GM19463 (cell line): ENCODE measurements at regions not wholly inside any gene's neighbourhood (a gene's known extent, or its start where the extent isn't known, plus 50 kb on each side); places are given as distances from the start of the nearest gene placed in this dataset.

Source experiments
- ATAC-seq: cut with Tn5 transposase; IDR thresholded peaks from one replicate; pipeline ENCODE4 v1.9.1; 2021; ENCODE audit warnings: mild to moderate bottlenecking, moderate library complexity; ENCODE audit not compliant: unreplicated experiment

DNA sequence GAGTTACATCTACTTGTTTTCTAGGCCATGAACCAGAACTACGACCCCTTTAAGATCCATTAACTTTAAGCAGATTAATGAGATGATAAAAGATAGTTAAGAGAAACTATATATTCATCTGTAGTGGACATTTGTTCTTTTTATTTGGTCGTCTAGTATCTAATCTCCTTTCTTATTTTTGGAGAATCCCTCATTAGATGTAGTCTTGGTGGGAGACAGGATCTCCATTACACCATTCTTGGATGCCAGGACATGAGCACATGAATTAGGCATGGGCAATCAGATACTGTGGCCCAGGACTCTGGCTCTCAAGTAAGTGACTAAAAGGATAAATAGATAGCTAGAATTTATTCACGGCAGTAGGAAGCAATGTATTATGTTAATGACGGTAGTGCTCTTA lies 245.0 kb downstream of the ATP23 start:
- no peak for ATAC-seq

DNA sequence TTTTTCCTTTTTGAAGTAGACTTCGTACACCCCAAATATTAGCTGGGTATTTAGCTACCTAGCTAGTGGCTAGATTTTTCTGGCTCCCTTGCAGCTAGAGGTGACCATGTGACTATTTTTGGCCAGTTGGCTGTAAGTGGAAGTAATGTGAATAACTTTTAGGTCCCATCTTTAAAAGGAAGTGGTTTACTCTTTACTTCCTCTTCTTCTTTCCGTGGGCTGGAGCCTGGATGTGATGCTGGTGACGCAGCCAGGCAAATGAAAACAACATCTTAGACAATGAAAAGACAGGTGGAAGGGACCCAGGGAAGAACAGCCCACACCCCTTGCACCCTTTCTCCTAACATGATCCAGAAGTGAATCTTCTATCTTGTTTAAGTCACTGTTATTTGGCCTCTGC lies 245.5 kb downstream of the ATP23 start:
- ATAC-seq, result no peak

DNA sequence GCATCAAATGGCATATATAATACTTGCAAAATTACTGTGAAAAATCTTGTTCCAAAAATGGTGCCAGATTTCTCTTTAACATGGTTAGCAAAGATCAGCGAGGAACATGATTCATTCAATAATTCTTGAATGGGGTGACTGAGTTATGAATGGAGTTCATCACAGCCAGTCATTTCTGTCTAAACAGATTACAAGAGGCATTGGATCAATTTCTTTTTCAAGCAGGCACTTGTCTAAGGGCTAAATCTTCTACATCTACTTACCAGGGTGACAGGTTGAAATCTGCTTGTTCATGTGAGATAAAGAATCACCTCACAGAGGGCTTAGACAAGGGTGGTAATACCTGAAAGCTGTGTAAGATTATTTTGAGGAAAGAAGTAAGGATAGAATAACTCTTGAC lies 247.7 kb downstream of the ATP23 start:
- no peak for ATAC-seq

DNA sequence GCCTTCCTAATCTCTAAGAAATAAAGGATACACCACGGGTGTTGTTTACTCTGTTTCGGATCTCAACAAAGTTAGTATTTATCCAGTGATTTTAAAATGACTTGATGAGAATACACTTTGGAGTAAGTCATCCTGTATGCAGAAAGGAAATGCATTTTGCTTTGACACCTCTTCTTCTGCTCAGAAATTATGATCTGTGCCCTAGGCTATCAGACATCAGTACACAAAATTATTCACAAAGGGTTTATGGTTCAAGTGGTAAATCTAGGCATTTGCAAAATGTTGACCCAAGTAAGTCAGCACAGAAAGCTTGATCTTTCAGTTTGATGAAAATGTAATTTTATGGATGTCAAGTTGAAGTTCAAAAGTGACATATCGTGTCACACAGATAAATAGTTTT lies 248.5 kb downstream of the ATP23 start:
- ATAC-seq, result no peak

DNA sequence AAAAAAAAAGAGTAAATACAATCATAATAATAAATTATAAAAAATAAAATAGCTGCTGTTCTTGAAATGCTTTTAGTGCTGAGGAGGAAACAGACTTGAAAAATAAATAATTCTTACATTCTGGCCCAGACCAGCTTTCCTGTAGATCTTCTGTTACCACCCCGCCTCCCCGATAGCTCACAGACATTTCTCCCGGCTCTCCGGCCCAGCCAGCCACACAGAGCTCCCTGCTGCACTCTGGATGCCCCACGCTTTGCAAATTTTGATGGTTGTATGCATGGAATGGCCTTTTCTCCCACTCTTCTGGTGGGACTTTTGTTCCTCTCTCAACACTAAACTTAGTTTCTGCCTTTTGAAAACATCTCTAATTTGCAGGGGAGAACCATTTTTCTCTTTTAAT lies 249.3 kb downstream of the ATP23 start:
- no peak for ATAC-seq

DNA sequence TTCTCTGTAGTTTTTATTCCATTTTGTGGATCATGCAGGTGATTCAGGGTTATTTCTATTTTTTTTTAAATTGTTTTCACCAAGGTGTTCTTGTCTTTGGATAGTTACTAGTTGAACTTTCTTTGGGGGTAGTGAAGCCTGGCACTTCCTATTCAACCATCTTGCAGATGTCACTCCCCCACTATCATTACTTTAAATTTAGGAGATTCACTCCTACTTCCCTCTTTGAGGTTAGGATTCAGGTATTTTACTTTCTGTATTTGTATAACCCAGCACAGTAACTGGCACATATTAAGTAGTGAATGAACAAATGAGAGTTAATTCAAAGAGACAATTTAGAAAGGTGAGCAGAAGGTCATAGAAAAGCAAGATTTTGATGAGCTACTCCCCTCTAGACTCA lies 255.6 kb downstream of the ATP23 start:
- ATAC-seq, result no peak

DNA sequence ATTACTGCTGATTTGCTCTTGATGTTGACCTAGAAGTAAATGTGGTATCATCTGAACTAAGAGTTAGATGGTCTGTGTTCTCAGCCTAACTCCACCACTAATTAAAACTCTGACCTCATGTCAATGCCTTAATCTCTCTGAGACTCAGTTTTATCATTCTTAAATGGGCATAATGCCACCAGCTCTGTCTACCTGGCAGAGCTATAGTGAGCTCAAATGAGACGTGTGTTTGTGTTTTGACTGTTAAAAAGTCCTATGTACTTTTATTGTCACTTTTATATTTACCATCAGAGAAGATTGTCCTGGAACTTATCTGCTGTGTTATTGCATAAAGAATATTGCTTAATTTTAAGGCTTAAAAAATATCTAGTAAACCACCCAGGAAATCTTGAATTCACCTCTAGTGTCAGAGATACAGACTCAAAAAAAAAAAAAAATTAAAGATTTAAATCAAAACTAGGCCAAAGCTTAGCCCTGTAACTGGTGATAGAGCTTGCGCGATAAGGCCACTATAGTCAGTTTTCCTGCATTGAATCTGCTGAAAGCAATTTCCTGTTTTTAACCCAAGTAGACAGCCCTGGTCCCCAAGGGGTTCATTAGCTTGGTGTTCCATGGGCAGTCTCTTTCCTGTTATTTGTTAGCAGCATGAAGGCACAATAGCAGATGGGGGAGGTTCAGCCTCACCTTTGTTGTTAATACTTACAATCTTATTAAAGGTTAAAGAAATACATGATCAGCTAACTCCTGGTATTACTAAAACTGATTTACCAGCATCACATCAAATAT lies 261.8 kb downstream of the ATP23 start:
- ATAC-seq, result no peak

DNA sequence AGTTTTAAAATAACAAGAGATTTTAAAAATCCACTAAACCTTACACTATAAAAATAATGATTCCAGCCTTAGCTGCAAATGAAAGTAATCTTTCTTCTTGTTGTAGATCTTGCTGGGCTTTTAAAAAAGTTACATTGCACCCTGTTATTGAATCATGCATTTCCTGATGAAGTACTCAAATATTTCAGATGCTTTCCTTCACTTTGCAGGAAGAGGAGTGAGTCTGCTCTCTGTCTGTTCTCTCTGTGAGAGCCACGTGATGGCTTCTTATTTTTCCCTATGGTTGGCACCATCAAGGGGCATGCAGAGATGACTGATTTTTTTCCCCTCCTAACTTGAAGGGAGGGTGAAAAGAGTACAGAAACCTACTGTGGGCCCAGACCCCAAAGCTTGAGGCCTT lies 262.7 kb downstream of the ATP23 start:
- no peak for ATAC-seq

DNA sequence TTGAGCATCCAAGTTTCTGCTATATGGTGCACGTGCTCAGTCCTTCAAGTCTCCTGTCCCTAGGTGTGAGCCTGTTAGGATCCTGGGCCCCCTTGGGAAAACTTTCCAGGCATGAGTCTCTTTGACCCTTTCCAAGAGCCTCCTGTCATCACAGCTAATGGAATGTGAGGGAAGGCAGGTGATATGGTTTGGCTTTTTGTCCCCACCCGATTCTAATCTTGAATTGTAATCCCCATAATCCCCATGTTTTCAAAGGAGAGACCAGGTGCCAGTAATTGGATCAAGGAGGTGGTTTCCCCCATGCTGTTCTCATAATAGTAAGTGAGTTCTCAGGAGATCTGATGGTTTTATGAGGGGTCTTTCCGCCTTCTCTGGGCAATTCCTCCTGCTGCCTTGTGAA lies 265.5 kb downstream of the ATP23 start:
- ATAC-seq, result no peak

DNA sequence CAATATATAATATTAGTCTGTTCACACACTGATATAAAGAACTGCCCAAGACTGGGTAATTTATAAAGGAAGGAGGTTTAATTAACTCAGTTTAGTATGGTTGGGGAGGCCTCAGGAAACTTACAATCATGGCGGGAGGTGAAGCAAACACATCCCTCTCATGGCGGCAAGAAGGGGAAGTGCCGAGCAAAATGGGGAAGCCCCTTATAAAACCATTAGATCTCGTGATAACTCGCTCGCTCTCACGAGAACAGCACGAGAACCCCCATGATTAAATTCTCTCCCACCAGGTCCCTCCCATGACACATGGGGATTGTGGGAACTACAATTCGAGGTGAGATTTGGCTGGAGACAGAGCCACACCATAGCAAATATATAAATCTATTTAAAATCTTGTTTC lies 269.8 kb downstream of the ATP23 start:
- no peak for ATAC-seq

DNA sequence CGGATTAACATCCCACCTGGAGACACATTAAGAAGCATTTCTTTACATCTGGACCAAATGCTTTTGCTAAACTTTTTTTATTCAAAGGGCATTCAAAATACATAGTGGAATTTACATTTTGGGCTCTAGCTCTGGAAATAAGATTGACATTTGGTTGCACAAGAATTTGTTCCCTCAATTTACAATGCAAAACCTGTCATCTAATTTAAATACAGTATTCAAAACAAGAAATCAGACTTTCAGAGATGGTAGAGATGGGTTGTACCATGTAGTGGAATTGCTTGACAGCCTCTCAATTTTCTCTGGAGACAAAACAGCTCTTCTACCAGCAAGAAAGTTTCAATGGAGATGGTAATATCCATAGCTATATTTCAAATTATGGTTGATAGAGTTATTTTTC lies 275.8 kb downstream of the ATP23 start:
- no peak for ATAC-seq

DNA sequence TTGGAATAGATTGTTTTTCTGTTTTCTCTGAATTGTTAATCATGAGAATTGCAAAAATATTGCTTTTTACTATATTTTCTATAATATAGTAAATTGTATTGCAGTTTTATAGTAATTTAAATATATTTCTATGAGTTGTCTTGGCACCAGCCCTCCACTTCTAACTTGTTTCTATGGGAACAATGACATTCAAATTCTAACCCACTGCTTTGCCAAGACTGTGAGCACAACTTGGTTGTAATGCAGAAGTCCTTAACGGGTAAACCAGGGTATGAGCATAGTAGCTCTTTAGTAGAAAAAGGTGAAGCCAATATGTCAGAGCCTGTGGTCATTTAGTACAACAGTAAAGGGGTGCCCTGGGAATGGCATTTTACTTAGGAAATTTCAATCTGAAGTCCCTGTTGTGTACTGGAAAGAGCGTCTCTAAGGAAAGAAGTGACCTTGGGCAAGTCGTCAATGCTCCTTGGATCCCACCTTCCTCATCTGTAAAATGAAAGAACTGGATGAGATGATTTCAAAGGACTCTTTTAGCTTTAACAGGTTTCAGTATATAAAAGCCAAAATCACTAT lies 283.3 kb downstream of the ATP23 start:
- ATAC-seq, result no peak

DNA sequence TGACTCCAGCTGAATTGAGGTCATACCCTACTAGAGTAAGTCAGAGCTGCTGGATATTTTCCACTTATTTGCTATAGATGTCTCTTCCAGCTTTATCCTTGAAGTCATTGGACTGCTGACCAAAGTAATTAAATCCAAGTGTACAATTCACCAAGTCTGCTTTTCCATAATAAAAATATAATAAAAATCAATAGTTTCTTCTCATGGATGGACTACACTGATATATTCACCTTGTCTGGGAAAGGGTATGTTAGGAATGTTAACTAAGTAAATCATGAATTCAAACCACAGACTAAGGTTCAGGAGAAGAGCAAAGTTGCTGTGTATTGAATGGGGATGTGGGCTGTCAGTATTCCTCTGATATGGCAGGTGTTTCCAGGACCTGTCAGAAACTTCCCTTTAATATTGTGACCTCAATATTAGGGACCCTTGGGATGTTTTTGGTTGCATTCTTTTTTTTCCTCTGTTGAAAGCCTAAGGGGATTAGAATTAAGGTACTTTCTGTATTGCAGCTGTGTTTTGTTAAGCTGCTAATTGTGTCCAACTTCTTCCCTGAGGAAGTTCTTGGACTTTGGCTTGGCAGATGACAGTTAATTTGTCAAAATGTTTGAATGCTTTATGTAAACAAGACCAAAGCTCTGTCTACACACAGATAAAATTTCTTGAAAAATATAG lies 284.0 kb downstream of the ATP23 start:
- ATAC-seq, result no peak

DNA sequence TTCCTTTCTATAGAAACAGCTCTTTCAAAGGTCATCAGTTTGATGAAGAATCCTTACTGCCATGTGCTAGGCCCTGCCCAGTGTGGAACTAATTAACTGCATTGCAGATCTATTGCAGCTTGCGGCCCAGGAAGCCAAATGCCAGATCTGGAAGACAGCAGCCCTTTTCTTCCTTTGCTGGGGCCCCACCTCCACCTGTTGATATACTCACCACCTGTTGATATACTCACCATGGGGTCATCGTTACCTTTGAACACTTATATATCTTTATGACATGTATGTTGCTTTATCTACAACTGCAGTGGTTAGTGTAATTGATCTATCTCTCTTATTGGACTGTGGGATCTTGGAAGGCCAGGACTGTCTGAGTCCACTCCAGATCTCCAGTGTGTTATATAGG lies 292.5 kb downstream of the ATP23 start:
- no peak for ATAC-seq

DNA sequence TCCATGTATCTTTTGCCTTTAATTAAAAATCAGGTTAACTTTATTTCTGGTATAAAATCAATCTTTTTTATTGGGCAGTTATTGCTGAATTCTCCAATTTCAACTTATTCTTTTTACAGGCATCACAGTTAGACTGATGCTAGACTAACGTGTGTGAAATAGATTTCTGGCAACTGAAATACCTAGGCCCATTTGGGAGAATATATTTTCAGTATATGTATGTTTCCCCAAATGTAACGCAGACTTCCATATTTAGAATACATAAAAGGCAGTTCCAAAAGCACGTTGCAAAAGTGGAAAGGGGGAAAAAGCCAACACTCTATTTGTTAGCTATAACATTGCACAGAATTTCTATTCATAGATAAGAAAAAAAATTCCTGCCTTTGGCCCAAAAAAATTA lies 297.0 kb downstream of the ATP23 start:
- ATAC-seq, result no peak

DNA sequence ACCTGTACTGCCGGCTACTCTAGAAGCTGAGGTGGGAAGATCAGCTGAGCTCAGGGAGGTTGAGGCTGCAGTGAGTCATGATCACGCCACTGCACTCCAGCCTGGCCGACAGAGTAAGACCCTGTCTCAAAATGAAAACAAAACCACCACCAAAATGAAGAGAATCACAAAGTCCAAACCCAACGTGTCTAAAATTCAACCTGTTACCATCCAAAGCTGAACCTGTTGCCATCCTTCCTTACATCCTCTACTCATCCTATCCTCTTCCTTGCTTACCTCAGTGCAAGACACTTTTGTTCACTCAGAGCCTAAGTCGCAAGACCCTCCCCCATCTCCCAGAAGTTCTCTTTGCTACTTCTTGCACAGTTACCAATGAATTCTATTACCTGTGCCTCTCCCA lies 299.7 kb downstream of the ATP23 start:
- no peak for ATAC-seq

DNA sequence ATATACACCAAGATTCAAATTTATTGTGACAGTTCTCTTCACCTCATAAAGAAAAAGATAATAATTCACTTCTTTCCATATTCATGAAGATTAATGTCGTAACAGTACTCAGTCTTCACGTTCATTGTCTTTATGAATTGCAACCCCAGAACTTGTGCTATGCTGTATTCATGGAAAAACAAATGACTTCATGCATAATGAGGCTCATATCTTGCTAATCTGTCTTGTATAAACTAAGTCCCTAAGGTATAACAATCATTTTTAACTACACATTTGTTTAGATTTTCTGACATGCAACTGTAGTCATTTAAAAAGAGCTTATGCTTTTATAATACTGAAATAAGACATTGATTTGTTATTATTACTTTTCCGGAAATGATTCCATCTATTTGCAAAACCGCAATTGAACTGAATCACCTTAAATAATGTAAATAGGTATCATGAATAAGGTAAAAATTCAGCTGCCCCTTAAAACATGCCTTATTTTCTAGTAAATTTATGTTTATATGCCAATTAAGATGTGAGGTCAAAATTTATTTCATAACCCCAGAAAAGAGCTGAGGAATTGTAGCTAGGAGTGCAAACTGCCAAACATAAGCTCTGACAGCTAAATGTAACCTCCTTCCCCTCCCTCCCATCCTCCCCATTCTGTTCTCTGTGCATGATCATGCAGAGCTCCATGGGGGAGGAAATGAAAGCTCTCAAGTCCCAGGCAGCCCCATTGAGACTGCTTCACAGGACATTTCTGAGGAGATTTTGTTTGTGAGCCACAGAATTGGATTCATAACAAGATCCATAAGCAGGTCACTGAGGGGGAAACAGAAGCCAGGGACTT lies 301.6 kb downstream of the ATP23 start:
- no peak for ATAC-seq

DNA sequence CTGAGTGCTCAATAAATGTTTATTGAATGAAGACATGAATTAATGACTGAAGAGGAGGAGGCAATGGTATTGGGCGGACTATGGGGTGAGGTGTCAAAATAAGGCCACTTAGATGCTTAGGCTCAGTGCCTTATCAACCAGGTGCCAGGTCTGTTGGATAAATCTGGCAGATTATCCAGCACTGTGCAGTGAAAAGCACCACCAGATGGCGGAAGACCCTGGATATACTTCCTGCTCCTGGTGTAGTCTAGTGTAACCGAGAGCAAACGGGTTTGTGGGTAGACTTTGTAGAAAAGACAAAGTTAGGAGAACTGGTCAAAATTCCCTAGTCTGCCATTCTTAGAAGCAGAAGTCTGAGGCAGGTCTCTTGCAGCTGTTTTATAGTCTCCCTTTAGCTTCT lies 306.3 kb downstream of the ATP23 start:
- ATAC-seq, result no peak

DNA sequence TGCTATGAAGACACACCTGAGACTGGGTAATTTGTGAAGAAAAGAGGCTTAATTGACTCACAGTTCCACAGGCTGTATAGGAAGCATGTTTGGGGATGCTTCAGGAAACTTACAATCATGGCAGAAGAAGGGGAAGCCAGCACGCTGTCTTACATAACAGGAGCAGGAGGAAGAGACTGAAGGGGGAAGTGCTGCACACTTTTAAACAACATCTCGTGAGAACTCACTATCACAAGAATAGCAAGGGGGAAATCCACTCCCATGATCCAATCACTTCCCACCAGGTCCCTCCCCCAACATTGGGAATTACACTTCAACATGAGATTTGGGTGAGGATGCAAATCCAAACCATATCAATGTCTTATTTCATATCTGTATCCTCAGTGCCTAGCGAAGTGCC lies 307.2 kb downstream of the ATP23 start:
- no peak for ATAC-seq

DNA sequence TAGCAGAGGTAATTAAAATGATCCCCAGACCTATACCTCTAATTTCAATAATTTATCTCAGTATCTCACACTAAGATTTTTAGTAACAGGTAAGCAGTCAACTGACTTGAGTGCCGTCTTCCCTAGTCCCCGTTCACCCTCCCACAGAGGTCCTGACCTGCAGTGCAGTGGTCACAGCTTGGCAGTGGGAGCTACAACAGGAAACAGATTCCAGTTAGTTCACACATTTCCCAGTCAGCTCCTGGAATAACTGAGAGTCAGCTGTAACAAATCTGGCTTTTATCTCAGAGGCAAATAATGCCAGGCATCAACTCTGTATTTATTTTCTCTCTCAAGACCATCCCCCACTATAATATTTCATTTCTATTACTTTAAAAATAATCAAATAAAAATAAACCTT lies 308.2 kb downstream of the ATP23 start:
- no peak for ATAC-seq

DNA sequence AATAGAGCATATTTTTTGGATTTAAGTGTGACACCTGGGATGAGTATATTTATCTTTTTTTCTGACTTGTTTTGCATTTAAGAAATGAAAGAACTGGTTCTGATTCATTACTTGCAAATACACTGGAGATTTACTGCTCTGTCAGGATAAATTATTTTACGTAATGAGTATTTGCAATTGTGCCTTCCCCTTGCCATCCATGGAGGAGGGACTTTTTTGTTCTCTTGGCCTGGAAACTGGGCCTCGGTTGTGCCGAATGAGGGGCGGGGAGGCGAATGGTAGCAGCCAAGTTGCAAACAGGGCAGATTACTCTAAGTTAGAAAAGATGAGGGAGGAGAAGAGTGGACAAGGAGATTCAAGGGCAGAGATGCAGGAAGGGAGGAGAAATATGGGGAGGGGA lies 308.7 kb downstream of the ATP23 start:
- no peak for ATAC-seq

DNA sequence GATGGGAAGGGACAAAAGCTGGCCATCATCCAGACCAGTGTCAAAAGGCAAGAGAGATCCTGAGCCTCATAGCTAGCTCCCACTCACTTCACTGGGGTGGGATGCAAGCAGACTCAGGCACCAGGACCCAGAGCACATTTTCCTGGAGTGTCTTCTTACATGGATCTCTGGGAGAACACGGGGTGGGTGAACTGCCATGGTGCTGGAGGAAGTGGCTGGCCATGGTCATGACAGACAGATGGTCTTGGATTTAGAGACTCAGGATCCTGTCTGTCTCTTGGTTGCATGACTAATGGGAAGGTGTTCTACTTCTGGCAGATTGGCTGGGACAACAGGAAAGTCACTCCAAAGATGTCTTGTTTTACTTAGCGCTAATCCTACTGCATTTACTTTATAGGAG lies 311.5 kb downstream of the ATP23 start:
- no peak for ATAC-seq
